ACHN (cell line): ENCODE measurements at regions not wholly inside any gene's neighbourhood (a gene's known extent, or its start where the extent isn't known, plus 50 kb on each side); places are given as distances from the start of the nearest gene placed in this dataset.

Experiments used
- DNase-seq: peaks from one replicate; pipeline ENCODE4 v3.0.0-alpha.2; 2015
- in situ Hi-C: cut with HindIII; loops from 2 replicates; pipeline ENCODE4 v1.10.0; 2017; ENCODE audit warnings: low sequenced_read_pairs, low pct_ligation_motif_present, low pct_unique_long_range_greater_than_20kb

DNA sequence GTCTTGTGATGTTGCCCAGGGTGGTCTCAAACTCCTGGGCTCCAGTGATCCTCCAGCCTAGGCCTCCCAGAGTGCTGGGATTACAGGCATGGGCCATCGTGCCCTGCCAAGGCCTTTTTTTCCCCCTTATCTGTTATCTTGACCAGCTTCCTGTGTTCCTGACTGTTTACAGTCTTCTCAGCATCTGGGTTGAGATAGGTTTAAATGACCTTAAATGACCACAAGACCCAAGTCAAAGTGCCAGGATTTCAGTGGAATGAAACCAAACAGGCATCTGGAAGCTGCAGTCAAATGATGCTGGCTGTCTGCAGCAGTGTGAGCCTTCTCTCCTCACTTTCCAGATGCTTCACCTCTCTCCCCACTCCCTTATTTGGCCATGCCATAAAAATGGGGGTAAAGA is 114.2 kb upstream of the CLDN10 start:
- in situ Hi-C loops = no loop called here

DNA sequence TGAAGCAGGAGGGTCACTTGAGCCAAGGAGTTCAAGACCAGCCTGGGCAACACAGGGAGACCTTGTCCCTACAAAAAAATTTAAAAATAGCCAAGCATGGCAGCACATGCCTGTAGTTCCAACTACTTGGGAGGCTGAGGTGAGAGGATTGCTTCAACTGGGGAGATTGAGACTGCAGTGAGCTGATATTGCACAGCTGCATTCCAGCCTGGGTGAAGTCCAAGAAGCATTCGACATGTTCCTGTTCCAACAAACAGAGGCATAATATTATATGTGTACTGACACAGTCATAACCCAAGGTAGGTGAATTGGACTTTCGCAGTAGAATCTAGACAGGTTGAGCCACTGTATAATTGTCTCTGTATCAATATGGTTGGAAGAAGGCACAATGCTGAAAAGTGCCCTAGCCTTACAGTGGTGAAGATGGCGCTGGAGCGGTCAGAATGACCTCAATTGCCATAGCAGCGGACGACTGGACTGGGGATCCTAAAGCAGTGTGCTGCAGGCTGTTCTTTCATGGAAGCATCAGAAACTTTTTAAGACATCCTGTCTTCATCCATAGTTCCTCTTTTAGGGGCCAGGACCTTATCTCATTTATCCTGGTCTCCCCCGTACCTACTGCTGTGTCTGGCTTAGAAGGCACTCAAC is 112.0 kb upstream of the CLDN10 start:
- in situ Hi-C loops = no loop called here
- no peak for DNase-seq

More for the DNA sequence above, 114.2 kb upstream of the CLDN10 start:
- DNase-seq = no peak

DNA sequence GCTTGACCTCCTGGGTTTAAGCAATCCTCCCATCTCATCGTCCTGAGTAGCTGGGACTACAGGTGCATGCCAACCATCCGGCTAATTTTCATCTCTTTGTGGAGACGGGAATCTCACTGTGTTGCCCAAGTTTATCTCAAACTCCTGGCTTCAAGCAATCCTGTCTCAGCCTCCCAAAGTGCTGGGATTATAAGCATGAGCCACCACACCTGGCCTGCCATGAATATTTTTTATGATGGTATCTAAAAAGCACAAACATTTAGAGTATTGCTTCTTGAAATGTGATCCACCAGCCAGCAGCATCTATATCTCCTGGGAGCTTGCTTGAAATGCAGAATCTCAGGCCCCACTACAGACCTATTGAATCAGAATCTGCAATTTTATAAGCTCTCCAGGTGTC is 111.2 kb upstream of the CLDN10 start:
- in situ Hi-C loops = no loop called here
- DNase-seq = no peak

DNA sequence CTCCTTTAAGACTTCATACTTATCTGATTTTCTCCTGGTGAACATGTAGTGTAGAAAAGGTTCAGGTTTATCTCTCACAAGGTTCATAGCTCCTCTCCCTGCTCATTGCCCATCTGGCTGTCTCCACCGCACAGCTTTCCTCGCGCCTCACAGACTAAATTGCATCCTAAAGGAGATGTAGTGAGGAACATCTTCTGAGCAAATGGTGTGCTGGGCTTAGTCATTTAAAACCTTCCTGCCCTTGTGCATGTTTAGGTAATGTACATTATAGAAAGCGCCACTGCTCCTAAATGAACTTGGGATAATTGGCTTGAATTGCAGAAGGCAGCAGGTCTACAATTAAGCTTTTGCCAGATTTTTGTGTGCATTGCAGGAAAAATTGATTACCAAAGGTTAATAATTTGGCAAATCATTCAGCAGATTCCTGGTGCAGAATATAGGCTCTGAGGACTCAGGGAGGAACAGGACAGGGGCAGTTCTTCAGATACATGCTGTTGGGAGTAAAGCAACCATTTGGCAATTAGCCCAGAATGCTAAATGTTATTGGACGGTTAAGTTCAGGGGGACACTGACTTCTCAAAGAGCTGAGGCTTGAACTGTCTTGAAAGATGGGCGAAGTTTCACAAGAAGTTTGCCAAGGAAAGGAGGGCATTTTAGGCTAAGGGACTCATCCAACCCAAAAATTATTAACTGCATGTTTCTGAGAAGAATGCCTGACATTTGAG is 108.4 kb upstream of the CLDN10 start:
- no peak for DNase-seq
- in situ Hi-C loops = no loop called here

DNA sequence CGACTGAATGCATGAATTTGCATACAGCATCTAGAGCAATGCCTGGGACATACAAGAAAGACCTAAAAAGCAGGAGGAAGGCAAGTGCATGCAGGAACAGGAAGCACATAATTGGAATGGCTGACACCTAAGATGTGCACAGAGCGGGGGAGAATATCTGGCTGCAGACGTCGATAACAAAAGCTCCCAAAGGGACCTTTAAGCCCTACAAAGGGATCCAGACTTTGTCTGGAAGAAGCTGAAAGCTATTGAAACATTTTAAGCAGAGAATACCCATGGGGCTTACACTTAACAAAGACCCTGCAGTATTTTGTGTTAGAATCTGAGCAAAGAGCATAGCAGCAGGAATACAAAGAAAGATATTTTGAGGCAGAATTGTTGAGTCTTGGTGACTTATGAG is 107.4 kb upstream of the CLDN10 start:
- DNase-seq = no peak
- in situ Hi-C loops = no loop called here

DNA sequence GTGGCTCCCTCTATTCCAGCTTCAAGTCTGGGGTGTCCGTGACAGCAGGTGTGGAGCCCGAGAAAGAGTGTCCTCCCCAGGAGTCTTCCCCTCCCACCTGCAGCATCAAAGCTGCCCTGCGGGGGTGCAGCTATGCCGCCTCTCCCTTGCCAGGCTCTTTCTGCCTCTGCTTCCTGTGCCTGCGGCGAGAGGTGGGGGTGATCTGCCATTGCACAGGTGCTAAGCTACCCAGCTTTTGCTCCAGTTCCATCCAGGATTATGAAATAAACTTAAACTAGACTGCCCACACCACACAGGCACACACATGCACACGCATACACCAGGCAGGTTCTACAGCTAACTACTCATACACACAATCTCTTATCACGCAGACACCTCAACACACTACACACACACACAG is 104.7 kb upstream of the CLDN10 start:
- in situ Hi-C loops = no loop called here
- DNase-seq = no peak

DNA sequence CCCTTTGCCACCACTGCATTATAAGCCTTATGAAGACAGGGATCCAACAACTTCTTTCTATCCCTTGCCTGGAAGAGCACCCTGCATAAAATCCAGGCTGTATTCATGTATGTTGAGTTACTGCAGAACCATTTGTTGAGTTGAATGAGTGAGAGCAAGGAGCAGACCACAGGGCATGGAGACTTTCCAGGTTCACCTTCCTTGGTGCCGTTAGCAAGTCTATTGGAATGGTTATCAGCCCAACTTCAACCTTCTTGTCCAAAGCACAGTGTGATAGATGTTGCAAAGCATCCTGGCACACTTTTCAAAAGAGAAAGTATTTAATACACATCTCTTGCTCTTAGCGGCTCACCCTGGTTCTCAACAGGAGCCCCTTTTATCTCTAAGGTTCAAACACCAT is 100.9 kb upstream of the CLDN10 start:
- in situ Hi-C loops = no loop called here
- no peak for DNase-seq

DNA sequence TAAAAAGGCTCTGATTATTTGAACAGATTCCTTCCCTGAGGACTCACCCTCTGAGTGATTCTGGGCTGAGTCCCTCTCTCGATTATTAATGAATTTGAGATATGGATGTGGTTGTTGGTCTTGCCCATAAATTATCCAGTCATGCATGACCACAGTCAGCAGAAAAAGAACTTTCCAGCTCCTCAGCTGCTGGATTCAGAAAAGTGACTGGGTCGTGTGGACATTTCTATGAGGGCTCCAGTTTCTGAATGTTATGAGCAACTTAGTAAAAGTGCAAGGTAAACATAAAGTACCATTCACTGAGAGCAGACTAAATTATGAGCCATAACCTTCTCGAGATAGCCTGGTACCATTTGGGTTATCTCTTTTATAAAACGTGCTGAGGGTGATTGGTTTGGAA is 100.1 kb upstream of the CLDN10 start:
- DNase-seq = no peak
- in situ Hi-C loops = no loop called here

DNA sequence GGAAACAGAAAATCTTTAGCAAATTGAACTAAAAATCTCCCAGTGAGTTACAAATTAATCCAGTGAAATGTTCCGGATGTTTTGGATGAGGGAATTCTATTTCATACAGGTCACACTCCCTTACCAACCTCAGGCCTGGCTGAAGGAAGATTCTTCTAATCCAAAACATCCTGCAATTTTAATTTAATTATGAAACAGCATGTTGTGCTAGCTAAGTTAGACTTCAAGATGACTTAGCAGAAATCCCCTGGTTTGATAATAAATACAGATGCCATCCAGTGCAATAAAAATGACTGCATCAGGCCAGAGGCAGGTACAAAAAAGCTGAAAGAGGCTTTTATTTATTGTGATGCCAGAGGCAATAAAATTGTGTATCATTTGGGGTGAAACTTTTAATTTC is 96.7 kb upstream of the CLDN10 start:
- in situ Hi-C loops = no loop called here
- DNase-seq = no peak

DNA sequence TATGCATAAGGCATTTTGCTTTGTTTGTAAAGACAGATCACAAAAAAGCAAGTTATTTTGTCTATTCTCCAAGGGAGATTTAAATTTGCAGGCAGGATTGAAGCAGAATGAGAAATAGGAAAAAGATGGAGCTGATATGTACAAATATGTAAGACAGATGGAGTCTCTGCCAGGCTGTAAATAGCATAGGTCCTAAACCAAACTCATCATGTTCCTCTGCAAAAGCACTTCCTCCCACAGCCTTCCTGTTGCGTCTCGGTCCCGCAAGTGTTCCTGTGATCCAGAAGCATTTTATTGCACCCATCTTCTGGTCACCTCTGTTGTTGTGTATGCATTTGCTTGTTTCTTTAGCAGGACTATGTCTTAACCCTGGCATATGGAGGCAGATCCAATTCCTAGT is 95.7 kb upstream of the CLDN10 start:
- in situ Hi-C loops = no loop called here
- no peak for DNase-seq

DNA sequence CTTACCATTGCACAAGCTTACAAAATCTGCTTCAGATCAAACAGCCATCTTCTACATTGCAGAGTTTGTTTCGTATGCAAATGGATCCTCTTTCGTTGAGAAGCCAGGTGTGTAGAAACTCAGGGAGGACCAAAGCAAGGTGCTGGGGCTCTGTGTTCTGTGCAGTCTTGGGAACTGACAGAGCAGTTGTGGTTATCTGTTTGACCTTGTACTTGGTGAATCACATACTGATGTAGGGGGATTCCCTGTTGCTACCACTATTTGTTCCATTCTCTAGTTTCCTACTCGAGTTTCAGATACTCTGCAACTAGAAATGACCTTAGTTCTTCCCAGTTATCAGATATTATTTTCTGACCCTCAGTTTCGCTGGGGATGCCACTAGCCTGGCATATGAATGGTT is 95.2 kb upstream of the CLDN10 start:
- in situ Hi-C loops = no loop called here
- no peak for DNase-seq

DNA sequence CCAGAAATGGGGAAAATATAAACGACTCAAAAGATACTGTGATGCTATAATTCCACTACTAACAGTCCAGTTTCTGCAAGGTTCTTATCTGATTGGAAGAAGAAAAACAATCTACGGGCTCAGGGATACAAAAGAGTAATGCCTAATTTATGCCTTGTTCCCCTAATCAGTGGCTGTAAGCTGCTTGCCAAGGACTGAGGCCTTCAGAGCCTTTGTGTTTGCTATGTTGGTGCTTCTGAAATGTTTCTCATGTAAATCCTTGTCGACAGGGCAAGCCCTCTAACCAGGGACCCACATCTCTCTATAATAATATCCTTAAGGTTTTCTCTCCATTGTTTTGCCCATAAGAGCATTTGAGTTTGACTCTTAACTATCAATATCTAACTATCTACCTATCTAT is 89.7 kb upstream of the CLDN10 start:
- in situ Hi-C loops = no loop called here
- no peak for DNase-seq

DNA sequence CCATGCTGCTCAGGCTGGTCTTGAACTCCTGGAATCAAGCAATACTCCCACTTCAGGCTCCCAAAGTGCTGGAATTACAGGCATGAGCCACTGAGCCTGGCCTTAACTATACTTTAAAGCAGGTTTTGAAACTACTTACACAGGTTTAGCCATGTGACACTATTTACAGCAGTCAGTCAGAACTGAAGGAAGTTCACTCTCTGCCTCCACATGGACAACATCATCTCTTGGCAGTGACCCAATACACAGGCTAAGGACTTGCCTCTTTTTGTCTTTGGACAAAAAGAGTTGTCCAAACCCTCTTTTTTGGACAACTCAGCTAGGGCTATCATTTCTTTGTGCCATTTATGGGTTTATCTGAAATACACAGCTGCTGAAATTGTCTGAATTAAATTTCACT is 89.0 kb upstream of the CLDN10 start:
- DNase-seq = no peak
- in situ Hi-C loops = no loop called here

DNA sequence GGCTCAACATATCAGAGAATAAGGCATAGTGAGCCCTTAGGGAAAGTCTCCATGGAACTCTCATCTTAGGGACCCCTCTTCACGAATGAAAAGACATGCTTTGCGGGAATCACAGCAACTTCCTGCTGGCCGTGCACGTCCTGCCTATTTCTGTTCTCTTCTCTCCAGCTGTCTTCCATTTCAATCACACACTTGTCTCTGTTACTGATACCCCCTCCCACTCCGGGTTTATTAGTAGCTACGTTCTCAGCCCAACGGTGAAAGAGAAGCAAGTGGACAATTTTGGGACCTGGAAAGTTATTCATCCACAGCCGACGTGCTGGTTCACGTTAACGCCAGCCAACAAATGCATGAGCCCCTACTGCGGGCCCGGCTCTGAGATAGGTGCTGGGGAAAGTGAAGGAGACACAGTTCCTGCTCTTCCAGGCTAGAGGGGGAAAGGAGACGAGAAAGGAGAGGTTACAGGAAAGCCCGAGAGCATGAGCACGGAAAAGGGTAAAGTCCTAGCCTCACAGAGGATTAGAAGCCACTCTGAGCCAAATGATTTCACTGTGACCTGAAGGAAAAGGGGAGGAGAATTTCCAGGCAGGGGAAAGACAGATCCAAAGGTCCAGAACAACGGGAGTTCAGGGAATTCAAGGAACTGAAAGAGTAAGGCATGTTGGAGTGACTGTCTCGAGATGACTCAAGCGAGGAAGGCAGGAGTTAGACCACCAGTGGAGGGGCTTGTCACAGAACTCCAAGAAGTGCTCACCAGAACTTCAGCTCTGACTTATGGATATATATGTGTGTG is 81.8 kb upstream of the CLDN10 start:
- DNase-seq = peak; percentile 2
- in situ Hi-C loops = no loop called here

DNA sequence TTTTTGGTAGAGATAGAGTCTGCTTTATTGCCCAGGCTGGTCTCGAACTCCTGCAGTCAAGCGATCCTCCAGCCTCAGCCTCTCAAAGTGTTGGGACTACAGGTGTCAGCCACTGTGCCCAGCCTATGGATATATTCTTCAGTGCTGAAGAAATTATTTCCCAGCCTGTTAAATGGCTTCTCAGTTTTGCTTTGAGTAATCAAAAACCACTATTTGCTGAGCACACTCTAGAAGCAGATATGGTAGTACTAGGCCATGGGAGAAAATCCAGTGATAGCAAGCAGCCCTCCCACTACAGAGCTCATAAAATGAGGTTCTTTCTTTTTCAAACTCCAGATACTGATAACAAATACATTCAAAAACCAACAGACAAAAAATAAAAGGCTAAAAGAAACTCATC is 80.6 kb upstream of the CLDN10 start:
- DNase-seq = no peak
- in situ Hi-C loops = no loop called here

DNA sequence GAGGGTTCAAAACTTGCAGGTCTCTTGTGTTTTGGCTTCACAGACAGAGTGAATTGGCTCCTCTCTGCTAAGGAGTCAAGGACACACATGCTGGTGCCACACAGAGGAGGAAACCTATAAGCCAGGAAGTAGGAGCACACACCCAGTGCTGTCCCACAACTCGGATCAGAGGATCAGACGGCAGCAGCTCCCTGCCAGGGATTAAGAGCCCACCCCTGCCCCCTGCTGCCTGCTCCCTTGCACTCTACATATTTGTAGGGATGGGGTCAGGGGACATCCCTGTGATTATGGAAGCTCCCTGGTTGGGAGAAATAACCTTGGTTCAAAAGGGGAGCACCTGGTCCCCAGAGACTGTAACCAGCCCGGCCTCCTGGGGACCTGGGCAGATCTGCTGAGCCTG is 77.5 kb upstream of the CLDN10 start:
- in situ Hi-C loops = no loop called here

DNA sequence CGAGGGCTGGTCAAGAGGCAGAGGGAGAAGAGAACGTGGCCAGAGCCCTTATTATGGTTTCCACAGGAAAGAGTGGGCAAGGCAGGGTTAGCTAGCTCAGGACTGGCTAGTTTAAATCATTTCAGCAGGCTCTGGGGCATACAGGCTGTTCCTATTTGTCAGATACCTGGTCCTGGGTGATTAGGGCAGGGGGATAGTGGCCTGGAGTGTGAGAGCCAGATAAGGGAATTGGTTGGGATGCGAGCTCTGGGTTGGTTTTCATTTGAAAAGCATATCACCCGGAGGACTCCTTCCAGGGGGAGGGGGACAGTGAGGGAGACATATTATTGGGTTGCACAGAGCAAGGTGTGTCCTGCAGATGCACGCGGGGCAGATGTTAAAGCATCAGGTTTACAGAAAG is 75.3 kb upstream of the CLDN10 start:
- in situ Hi-C loops = no loop called here
- DNase-seq = no peak

More for the DNA sequence above, 77.5 kb upstream of the CLDN10 start:
- no peak for DNase-seq

DNA sequence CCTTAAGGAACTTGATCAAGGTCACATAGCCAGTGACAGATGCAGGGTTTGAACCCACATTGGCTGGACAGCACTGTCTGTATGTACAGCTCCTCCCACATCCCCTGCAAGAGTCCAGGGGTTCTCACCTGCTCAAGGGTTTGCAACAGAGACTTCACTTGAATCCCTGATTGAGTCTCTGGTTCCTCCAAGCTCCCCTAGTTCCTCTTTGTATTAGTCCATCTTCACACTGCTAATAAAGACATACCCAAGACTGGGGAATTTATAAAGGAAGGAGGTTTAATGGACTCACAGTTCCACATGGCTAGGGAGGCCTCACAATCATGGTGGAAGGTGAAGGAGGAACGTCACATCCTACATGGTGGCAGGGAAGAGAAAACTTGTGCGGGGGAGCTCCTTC is 72.8 kb upstream of the CLDN10 start:
- no peak for DNase-seq
- in situ Hi-C loops = no loop called here

DNA sequence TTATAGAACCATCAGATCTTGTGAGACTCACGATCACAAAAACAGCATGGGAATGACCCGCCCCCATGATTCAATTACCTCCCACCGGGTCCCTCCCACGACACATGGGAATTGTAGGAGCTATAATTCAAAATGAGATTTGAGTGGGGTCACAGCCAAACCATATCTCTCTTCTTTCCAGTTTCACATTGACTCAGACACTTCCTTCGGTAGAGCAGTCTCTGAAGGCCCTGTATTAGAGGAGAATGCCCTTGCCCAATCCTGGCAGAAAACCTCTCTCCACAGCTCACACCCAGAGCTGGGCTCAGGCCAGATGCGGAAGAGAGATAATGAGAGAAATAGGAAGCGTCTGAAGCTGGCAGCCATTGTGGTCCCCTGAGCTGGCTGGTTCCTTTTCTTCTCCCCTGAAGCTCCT is 72.4 kb upstream of the CLDN10 start:
- DNase-seq = no peak
- in situ Hi-C loops = no loop called here
